IPS-NIHi7 (cell line): ENCODE measurements at regions not wholly inside any gene's neighbourhood (a gene's known extent, or its start where the extent isn't known, plus 50 kb on each side); places are given as distances from the start of the nearest gene placed in this dataset.
A peak's percentile ranks its signal among the peaks of the same experiment; 100 is the strongest.

Source experiments
- DNase-seq: peaks from one replicate; pipeline ENCODE4 v3.0.0; 2012; ENCODE audit warnings: mixed read lengths; ENCODE audit errors: extremely low spot score

DNA sequence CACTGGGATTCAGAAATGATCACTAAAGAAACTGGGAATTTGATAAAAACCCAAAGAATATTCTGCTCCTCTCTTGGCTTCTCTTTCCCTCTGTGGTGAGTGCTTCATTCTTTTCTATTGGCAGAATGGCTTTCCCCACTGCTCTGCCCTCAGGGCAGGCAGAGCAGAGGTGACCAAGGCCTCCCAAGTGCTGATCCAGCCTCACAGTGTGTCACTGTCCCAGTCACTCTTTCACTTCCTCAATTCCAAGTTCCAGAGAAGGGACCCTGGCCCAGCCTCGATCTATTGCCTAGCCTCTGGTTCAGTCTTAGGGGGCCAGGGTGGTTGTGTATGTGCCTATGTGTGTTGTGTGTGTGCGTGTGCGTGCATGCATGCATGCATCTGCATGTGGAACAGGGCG lies 180.6 kb upstream of the TMTC4 start:
- no peak for DNase-seq

DNA sequence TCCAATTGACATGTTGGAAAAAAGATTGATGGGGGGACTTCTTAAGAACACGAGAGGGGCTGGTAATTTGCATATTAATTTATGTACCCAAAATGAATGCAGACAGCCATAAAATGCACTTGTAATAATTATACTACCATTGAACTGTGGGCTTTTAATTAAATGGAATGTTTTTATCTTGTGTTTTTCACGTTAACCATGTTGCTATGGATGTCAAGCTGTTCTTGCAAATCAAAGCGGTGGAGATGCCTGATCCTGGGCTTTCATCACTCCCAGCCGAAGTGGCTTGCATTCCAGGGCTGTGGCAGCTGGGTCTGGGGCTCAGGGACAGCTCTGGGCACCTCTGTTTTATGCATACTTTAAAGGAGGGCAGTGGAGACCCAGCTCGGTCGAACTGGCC lies 179.4 kb upstream of the TMTC4 start:
- peak; percentile 47 for DNase-seq

DNA sequence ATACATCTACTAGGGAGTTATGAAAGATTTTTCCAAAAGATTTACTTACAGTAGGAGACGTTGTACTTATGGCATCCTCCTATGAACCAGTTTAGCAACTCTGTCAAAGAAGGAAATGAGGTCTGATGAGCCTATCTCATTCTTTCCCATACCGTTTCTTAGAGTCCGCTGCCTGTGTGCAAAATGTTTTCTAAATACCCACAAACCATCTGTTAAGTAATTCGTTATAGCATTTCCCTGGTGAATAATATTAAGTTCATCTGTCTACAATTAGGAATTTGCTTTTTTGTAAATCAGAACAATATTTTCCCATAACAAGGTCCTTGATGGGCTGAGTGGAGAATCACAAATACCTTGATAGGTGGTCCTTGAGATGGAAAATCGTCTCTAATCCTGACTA lies 178.8 kb upstream of the TMTC4 start:
- no peak for DNase-seq

DNA sequence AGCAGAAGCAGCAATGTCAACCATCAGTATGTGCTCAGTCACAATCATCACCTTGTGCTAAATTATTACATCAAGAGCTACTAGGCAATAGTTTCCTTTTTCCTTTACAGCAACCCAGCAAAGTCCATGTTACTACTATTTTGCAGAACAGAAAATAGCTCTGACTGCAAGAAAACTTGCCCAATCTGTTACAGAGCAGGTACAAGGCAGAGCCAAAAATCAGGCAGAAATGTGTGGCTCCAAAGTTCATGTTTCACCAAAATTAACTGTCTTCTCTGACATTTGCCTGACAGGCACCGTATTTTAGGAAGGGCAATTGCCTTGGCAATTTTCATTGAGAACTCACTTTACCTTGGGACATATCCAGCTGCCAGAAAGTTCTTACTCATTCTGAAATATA lies 177.6 kb upstream of the TMTC4 start:
- no peak for DNase-seq

DNA sequence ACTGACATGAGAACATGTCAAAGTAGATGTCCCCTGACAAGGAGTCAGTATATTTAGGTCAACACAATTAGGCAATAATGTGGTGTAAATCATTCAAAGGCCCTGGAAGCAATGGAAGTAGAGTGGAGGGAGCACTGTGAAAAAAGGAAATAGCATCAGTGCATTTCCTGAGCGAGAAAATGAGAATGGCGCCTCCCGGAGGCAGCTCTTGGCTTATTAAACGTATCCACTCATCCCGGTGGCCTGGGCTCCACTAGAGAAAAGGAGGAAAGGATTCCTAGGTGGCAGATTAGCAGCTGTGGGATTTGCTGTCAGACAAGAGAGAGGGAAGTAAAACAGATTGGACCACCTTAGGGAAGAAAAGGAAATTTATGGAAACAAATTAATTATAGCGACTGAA lies 173.7 kb upstream of the TMTC4 start:
- peak; percentile 22 for DNase-seq

DNA sequence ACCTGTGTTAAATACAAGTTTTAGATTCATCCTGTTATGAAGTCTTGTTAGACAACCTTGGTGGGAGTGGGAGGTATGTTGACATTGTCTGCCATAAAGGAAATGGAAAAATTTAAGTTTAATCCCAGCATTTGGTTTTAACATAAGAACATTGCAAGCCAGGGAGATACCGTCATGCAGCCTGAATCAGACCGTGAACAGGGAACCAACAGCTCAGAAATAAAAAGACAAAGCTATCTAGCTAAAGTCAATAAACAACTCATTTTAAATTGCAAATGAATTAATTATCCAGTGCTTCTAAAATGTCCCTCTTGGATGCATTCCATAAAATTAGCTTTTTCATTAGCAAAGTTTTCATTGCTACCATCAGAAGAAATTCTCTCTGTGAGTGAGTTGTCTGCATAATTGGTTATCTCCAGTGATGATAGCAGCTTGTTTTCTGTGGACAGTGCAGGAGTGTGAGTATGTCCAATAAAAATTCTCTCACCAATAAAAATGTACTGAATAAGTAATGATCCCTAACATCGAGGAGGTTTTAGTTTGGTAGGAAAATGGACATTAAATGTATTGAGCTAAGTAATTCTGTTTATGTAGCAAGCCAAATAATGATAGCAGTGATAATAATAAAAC lies 170.6 kb upstream of the TMTC4 start:
- DNase-seq = no peak

DNA sequence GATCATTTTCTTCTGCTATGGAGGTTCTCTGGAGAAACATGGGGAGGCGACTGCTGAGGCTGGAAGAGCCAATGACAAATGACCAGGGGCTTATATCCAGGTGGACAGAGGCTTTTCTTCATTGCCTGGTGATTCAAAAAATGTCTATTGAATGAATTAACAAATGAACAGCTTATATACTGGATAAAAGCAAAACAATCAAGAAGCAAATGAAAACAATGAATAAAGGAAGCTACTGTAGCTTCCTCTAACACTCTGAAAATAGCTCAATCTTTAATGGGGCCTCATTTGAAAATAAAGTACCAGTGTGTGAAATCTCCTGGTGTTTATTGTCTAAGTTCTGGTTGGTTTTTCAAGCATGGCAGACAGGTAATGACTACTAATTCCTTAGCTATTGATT lies 167.5 kb upstream of the TMTC4 start:
- no peak for DNase-seq

DNA sequence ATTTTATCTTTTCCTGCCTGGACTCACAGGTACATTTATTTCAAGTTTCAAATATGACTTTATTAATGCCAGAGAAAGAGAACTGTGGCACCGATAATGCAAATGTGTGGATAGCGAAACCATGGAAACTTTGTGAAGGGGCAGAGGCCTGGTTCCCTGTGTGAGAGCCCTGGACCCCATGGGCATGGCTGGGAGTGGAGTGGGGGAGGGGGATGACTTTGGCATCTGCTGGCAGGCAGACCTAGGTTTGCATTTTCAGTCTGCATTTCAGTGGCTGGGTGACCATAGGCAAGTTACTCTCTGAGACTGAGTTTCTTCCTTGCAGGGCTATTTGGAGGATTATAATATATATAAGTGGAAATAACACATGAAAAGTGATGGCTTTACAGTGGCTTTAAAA lies 163.8 kb upstream of the TMTC4 start:
- no peak for DNase-seq

DNA sequence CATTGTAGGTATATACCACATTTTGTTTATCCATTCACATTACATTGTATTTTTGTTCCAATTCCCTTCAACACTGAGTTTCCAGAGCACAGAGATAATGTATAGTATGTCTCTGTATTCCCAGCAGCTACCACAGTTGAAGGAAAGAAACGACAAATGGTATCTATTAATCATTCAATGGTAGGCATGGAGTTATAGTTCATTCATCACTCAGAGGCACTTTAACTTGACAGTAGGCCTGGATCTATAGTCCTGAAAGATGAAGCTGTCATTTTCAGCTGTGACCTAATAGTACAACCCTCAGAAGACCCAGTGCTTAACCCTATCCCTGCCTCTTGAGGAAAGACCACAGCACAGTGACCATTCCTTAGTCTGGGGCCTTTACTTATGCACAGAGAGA lies 163.0 kb upstream of the TMTC4 start:
- no peak for DNase-seq

DNA sequence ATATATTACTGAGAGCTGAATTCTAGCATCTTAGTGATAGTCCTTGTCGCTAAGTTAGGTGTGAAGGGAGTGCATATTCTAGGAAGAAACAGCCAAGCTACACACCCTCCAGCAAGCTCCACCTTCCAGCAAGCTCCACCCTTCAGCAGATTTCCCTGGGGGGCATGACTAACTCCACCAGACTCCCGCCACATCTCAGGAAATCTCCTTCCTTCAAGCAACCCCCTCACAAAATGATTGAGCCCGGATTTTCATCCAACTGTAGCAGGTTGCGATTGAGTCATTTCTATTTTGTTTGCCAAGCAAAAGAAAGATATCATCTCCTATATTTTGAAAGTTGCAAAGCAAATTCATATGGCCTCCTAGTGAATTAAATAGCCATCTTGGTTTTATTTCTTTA lies 162.1 kb upstream of the TMTC4 start:
- DNase-seq = no peak

DNA sequence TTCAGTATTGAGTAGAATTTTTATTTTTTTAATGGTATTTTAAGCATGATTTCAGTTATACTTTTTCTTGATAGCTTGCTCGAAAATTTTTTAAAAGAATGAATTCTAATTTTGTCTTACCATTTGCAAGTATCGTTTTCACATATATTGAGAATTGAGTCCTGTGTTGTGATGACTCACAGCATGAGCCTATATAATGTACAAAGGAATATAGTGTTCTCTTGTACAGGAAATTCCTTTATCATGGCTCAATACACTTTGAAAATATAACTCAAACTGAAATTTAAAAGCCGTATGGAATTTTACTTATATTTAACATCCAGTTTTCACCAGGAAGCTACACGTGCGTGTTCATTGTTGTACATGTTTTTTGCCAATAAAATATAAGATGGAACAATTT lies 161.1 kb upstream of the TMTC4 start:
- no peak for DNase-seq

DNA sequence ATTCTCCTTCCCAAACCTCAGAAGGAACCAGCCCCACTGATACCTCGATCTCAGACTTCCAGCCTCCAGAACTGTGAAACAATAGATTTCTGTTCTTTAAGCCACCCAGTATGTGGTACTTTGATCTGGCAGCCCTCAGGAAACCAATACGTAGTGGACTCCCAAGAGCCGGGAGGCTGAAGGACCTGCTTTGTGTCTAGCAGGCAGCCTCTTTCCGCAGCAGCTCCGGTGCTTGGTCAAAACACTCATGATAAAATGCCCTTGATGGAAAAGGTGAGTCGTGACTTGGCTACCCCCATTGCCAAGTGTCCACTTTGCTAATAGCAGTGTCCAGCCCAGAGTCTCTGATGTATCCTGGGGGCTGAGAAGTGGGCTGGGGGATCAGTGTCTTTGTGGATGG lies 158.8 kb upstream of the TMTC4 start:
- no peak for DNase-seq

DNA sequence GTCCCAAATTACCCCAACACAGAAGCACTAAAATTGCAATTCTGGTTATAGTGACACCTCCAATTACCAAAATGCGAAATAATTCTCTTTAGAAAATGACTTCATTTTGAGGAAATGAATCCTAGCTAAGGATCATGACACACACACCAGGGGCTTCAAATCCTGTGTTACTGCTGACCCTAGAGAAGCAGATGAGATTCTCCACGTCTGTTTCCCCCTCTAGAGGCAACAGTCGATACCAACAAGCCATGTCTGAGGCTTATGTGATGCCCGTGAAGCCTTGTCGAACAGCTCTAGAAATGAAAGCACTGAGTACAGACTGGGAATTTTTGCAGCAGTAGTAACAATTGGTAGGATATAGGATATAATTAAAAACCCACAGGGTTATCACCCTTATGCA lies 153.6 kb upstream of the TMTC4 start:
- peak; percentile 73 for DNase-seq

DNA sequence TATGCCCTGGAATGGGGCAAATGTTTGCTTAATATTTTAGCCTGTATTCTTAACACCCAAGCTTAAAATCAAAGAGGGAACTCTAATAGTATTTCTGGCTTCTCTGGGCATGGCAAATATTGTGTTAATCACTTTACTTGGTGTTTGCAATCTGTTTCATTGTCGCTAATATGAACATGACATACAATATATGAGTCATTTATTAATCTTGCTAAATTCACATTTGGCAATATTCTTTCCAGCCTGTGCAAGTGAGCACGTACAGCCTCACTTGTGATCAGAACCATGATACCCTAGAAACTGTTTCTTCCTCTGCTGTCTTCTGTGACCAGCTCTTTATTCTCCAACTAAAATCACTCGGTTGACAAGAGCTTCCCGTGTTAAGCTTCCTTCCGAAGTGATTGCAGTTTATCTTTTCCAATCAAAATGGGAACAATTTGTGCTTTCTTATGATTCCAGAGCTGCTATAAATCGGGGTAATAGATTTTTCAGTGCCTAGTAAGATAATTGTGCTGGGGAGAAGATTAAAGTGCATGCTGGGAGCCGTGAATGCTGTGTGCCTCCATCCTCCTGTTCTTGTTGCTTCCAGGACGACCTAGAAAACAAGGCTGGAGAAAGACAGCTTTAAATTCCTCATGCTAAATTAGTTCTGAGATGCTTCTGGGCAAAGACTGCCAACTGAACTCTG lies 153.0 kb upstream of the TMTC4 start:
- DNase-seq = no peak

DNA sequence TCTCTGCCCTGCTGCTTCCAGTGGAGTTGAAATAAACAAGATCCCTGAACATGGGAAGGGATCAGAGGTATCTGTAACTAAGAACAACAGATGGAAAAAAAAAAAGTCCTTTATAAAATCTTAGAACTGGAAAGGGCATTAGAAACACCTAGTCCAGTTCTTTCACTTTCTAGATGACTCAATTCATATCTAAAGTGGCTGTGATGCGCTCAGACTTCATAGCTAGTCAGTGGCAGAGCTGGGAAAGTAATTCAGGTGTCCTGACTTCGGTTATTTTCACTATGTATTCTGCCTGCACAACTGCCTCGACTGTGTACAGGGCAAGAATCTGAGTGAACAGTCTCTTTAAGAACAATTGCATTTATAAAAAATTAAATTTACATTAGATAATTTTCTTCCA lies 151.8 kb upstream of the TMTC4 start:
- no peak for DNase-seq

DNA sequence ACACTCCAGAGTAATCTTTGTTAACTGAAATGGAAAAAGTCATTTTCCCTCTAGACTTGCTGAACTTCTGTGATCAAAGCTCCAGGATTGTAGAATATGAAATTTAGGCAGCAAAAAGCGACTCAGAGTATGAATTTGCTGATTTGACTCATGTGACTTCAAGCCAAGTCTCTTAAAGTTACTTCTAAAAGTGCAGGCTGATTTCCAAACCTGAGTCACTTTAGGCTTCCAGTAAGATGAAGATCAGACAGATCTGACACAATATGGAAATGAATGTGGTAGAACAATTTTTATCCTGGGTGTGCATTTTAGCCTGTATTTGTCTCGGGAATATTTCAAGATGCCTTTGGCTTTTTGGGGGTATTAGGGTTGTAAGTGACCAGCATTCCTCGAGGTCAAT lies 151.0 kb upstream of the TMTC4 start:
- DNase-seq = no peak

DNA sequence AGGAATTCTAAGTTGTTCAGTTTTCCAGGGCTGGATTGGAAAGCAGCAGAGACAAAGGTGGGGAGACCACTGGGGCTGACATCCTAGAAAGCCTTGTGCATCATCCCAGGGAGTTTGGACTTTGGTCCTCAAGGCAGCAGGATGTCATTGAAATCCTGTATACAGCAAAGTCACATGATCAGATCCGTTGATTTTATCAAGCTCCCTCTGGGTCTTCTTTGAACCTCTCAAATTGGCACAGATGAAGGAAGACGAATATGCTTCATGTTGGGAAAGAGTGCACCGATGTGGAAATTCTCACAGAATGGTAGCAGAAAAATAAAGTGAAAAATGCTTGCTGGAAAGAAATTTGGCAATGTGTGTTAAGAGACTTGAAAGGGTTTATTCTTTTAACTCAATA lies 149.8 kb upstream of the TMTC4 start:
- DNase-seq = no peak

DNA sequence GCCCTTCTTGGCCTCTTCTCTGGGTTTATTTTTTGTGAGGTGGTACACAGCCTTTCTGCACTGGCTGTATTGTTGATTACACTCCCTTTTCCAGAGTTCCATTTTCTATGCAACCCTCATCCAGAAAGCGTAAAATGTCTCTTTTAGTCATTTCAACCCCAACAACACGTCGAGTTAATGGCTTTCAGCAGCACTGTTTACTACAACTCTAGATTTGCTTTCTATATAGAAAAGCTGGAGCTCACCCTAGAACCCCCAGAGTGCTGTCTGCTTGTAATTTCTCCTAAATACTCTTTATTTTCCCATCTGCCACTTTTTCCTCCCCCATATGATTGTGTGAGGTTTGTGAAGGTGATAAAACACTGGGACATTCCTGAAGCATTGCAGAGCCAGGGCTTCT lies 148.9 kb upstream of the TMTC4 start:
- DNase-seq = no peak

DNA sequence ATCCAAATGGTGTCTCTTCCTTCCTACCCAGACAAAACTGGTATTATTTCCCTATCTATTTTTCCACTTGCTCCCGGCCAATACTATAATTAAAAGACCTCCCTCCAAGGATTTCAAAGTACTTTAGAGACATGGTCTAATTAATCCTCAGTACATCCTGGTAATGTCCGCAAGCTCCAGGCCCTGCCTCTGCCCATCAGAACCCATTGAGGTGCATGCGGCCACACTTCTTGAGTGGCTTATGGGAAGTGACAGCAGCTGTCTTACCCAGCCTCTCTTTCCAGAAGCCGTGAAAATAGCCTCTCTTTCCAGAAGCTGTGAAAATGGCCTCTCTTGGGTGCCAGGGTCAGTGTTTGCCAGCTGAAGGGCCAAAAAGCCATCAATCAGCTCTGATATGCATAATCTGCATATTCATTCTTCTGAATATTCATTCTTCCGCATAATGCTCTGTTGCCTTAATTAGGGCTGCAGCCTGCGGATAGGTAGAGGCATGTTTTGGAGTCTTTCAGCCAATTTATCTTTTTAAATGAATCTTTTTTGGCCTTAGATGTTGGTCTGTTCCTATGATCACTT lies 148.4 kb upstream of the TMTC4 start:
- DNase-seq = no peak

DNA sequence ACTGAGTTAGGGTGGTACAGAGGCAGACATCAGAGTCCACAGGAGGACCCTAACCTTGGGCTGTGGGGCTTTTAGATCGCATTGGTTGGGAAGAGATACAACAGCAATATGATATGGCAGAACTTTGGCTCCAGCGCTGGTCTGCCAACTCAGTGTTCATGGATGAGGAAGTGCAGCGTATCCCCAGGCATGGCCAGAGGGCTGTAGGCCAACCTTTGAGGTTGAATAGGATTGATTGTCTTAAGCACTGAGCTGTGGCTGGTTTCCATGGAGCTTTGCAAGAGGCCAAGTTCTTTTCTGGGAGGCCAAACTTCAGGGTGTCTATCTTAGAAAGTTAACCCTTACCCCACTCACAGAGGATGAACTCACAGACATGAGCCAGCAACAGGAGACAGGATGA lies 144.1 kb upstream of the TMTC4 start:
- DNase-seq = no peak

DNA sequence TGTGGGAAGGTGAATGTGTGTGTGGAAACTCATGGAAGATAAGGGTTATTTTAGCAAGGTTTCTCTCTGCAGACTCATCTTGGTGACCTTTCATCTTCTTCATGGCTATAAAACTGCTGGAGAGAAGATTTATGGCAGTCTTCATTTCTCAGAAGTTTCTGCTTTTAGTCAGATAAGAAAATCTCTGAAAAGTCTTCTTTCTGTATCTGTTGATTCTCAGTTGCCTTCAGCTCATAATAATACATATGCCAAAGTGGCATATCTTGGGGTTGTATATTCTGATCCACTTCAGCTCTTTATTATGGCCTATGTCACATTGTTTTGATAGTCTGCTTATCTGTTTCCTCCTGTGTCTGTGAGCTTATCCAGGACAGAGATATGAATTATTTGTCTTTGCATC lies 143.3 kb upstream of the TMTC4 start:
- DNase-seq = no peak

DNA sequence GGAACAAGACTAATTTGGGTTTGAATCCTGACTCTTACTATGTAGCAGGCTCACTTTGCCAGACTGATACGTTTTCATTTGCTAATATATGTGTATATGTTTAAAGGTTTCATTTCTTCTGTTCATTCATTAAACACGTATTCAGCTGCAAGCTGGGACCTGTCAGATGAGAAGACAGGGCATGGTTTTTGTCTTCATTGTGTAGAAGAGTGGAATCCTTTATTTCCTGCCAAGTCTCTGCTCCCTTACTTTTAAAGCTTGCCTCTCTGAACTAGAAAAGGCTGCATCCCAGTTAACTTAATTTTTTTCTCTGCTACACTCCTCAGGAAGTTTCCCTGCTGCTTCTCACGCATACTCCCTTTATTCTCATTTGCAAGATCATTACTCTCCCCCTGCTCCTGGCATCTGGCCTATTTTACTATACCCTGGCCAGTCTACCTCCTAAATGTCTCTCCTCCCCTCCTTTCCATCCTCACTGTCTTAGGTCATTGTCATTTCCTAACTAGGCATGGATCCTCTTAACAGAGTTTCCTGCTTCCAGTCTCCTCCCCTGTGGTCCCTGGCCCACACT lies 141.0 kb upstream of the TMTC4 start:
- DNase-seq = no peak

DNA sequence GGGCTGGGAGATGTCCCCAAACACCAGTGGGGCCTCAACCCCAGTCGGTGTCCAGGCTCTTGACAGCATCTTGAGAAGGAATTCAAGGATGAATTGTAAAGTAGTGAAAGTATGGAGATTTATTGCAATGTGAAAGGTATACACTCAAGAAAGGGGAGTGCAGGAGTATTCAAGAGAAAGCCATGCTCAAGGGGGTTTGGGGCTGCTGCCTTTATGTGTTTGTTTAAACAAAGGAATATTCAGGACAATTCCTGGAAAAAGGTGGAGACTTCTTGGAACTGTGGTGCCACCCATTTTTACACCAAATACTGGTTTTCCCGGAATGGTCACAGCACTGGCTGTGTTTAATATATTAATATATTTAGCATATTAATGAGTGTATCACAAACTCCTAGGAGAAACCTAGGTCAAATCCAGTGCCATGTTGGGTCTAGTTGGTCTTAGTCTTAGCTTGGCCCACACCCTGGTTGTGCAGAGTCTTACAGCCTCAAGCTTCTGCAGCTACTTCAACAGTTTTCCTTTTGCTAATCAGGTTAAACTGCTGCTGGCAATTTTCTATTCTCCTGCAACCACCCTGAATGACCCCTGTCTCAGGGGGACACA lies 138.5 kb upstream of the TMTC4 start:
- DNase-seq = no peak
